Loucy (cell line): ENCODE measurements at regions not wholly inside any gene's neighbourhood (a gene's known extent, or its start where the extent isn't known, plus 50 kb on each side); places are given as distances from the start of the nearest gene placed in this dataset.

Experiments used
- EZH2phosphoT487 ChIP-seq: fragments of 200-600 bp; IDR thresholded peaks from 2 replicates; pipeline ENCODE4 v1.6.1; 2018; ENCODE audit warnings: antibody characterized with exemption, mild to moderate bottlenecking, moderate library complexity, borderline replicate concordance
- TF ChIP-seq, protein P1 (sequence below): fragments of 200-600 bp; sonication (generic); conservative IDR thresholded peaks from 2 replicates; pipeline ENCODE4 v1.5.1; 2014; ENCODE audit warnings: mild to moderate bottlenecking, antibody characterized with exemption, low read length

DNA sequence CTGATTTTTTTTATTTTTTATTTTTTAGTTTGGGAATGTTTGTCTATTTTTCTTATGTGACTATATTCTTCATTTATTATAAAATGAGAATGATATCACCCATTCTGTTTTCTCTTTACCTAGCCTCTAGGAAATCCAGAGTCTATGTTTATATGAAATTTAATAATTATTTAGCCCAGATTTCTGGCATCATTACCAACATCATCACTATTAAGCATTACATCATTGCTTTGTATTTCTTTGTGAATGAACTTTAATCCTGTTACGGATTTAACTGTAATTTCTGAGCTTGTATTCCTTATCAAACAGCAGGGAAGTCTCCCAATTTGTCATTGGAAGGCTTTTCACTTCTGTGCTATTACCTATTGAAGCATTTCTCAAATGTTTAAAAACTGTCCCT lies 72.7 kb upstream of the NOX3 start:
- TF ChIP-seq, protein P1, sequence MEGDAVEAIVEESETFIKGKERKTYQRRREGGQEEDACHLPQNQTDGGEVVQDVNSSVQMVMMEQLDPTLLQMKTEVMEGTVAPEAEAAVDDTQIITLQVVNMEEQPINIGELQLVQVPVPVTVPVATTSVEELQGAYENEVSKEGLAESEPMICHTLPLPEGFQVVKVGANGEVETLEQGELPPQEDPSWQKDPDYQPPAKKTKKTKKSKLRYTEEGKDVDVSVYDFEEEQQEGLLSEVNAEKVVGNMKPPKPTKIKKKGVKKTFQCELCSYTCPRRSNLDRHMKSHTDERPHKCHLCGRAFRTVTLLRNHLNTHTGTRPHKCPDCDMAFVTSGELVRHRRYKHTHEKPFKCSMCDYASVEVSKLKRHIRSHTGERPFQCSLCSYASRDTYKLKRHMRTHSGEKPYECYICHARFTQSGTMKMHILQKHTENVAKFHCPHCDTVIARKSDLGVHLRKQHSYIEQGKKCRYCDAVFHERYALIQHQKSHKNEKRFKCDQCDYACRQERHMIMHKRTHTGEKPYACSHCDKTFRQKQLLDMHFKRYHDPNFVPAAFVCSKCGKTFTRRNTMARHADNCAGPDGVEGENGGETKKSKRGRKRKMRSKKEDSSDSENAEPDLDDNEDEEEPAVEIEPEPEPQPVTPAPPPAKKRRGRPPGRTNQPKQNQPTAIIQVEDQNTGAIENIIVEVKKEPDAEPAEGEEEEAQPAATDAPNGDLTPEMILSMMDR: no peak
- no peak for TF ChIP-seq EZH2phosphoT487
